ENCODE measurements at regions not wholly inside any gene's neighbourhood (a gene's known extent, or its start where the extent isn't known, plus 50 kb on each side); places are given as distances from the start of the nearest gene placed in this dataset.
A peak's percentile ranks its signal among the peaks of the same experiment; 100 is the strongest.
"Not testable (repeated sequence)": the region's sequence is repeated elsewhere in the genome, so short reads cannot be mapped to it uniquely, and the experiment has no call there.

- no peak overlapping the region for H3K9ac ChIP-seq (ENCODE audit: low read depth in 1 of 3, low read length in 3 of 3)
- H3K27ac ChIP-seq (ENCODE audit: low read depth, low read length) = no peak overlapping the region
- no peak overlapping the region for H3K4me3 ChIP-seq (ENCODE audit: low read length in 3 of 3)
- no peaks in the 10 kb centered on the region for H3K27me3 ChIP-seq (ENCODE audit: control insufficient read depth in 3 of 3, insufficient read depth in 3 of 3, low read length in 3 of 3)
- peaks cover 0 to 5% (median 1%) of the 10 kb centered on the region in 3 donors for H3K4me1 ChIP-seq (ENCODE audit: control insufficient read depth in 3 of 3, insufficient read depth in 3 of 3, low read length in 3 of 3)
- H3K9me3 ChIP-seq (ENCODE audit: control insufficient read depth in 3 of 3, low read length in 3 of 3) = peaks cover 2 to 8% (median 3%) of the 10 kb centered on the region in 3 donors
- H3K36me3 ChIP-seq (ENCODE audit: control insufficient read depth in 3 of 3, insufficient read depth in 3 of 3, low read length in 3 of 3) = no peaks in the 10 kb centered on the region
These were observed 532.2 kb upstream of the SGCD start for GRCh38 chr5:155794795-155795194.

DNA sequence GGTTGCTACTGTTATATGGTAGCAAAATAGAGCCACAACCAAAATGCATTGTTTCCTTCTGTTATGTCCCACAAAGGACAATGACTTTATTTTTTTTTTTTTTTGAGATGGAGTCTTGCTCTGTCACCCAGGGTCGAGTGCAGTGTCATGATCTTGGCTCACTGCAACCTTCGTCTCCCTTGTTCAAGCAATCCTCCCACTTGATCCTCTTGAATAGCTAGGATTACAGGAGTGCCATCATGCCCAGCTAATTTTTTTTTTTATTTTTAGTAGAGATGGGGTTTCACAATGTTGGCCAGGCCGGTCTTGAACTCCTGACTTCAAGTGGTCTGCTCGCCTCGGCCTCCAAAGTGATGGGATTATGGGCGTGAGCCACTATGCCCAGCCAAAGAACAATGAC, 527.7 kb upstream of the SGCD start:
- no peak overlapping the region for H3K27ac ChIP-seq (ENCODE audit: low read depth, low read length)
- no peaks in the 10 kb centered on the region for H3K36me3 ChIP-seq (ENCODE audit: control insufficient read depth in 3 of 3, insufficient read depth in 3 of 3, low read length in 3 of 3)
- peaks cover 0 to 5% (median 3%) of the 10 kb centered on the region in 3 donors for H3K9me3 ChIP-seq (ENCODE audit: control insufficient read depth in 3 of 3, low read length in 3 of 3)
- peaks cover under 1 to 13% (median 4%) of the 10 kb centered on the region in 3 donors for H3K4me1 ChIP-seq (ENCODE audit: control insufficient read depth in 3 of 3, insufficient read depth in 3 of 3, low read length in 3 of 3)
- no peak overlapping the region for H3K4me3 ChIP-seq (ENCODE audit: low read length in 3 of 3)
- H3K27me3 ChIP-seq (ENCODE audit: control insufficient read depth in 3 of 3, insufficient read depth in 3 of 3, low read length in 3 of 3) = no peaks in the 10 kb centered on the region
- H3K9ac ChIP-seq (ENCODE audit: low read depth in 1 of 3, low read length in 3 of 3) = no peak overlapping the region

- Histone ChIP-seq H3K27ac (ENCODE audit: low read depth, low read length) (peak overlapping the region; percentile 54), H3K4me3 (ENCODE audit: low read length in 3 of 3) (no peak overlapping the region), H3K36me3 (ENCODE audit: control insufficient read depth in 3 of 3, insufficient read depth in 3 of 3, low read length in 3 of 3) (no peaks in the 10 kb centered on the region), H3K27me3 (ENCODE audit: control insufficient read depth in 3 of 3, insufficient read depth in 3 of 3, low read length in 3 of 3) (no peaks in the 10 kb centered on the region), H3K4me1 (ENCODE audit: control insufficient read depth in 3 of 3, insufficient read depth in 3 of 3, low read length in 3 of 3) (peaks cover 6 to 8% (median 7%) of the 10 kb centered on the region in 3 donors), H3K9ac (ENCODE audit: low read depth in 1 of 3, low read length in 3 of 3) (peak overlapping the region in 1 of 3 donors; percentile 42), H3K9me3 (ENCODE audit: control insufficient read depth in 3 of 3, low read length in 3 of 3) (no peaks in the 10 kb centered on the region)
These were observed 518.9 kb upstream of the SGCD start for GRCh38 chr5:155807884-155808576.

- Histone ChIP-seq H3K4me1 (ENCODE audit: control insufficient read depth in 3 of 3, insufficient read depth in 3 of 3, low read length in 3 of 3) (no peaks in the 10 kb centered on the region), H3K9ac (ENCODE audit: low read depth in 1 of 3, low read length in 3 of 3) (no peak overlapping the region), H3K4me3 (ENCODE audit: low read length in 3 of 3) (no peak overlapping the region), H3K36me3 (ENCODE audit: control insufficient read depth in 3 of 3, insufficient read depth in 3 of 3, low read length in 3 of 3) (no peaks in the 10 kb centered on the region), H3K27ac (ENCODE audit: low read depth, low read length) (no peak overlapping the region), H3K9me3 (ENCODE audit: control insufficient read depth in 3 of 3, low read length in 3 of 3) (no peaks in the 10 kb centered on the region), H3K27me3 (ENCODE audit: control insufficient read depth in 3 of 3, insufficient read depth in 3 of 3, low read length in 3 of 3) (no peaks in the 10 kb centered on the region)
These were observed 511.7 kb upstream of the SGCD start for GRCh38 chr5:155815248-155815647.

DNA sequence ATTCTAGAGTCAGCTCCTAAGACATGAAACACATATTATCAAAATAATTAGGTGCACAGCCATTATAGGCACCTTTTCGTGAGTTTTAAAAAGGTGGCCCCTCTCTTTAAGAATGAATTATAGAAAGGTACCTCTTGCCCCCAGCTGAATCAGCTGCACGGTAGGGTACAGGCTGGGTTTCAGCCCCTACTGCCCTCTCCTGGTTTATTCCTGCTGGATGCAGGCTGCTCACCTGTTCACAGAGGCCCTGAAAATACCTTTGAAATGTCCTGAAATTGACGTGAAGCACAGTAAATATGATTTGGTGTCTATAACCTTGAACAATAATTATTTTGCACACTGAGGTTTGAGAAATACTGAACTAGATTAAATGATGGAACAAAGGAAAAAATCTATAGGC, 504.8 kb upstream of the SGCD start:
- Histone ChIP-seq H3K27me3 (ENCODE audit: control insufficient read depth in 3 of 3, insufficient read depth in 3 of 3, low read length in 3 of 3) (no peaks in the 10 kb centered on the region), H3K36me3 (ENCODE audit: control insufficient read depth in 3 of 3, insufficient read depth in 3 of 3, low read length in 3 of 3) (no peaks in the 10 kb centered on the region), H3K9ac (ENCODE audit: low read depth in 1 of 3, low read length in 3 of 3) (no peak overlapping the region), H3K27ac (ENCODE audit: low read depth, low read length) (no peak overlapping the region), H3K4me1 (ENCODE audit: control insufficient read depth in 3 of 3, insufficient read depth in 3 of 3, low read length in 3 of 3) (peaks cover 0 to 5% (median 3%) of the 10 kb centered on the region in 3 donors), H3K9me3 (ENCODE audit: control insufficient read depth in 3 of 3, low read length in 3 of 3) (no peaks in the 10 kb centered on the region), H3K4me3 (ENCODE audit: low read length in 3 of 3) (no peak overlapping the region)

DNA sequence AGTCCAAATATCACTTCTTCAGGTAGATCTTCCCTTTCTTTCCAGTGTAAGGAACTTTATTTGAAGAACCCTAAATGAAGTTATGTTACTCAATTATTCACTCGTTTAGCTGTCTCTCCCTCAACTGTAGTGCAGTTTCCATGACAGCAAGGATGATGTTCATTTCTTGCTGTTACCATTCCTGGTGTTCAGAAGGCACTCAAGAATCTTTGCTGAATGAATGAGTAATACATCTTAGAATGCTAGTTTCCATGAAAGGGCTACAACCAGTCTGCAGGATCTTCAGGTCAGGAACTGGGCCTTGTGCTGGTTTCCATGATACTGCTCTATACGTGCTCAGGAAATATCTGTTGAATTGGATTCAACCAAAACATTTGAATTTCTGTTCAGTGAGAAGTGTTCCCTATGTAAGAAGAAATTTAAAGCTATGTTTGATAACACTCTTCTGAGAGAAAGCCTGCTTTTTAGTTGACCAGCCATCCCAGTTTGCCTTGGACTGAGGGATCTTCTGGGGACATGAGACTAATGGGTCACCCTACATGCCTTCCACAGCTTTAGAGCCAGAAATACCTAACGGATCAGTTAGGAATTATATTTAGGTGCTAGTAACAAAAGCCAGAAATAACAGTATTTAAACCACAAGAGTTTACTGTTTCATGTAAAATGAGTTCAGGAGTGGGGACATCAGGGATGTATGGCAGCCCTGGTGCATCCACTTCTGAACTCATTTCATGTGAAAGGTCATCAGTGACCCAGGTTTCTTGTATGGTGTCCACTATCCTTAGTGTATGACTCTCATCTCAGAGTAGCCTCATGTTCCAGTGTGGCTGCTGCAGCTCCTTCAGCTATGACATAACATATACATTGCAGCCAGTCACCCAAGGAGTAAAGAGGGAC, 500.1 kb upstream of the SGCD start:
- Histone ChIP-seq H3K4me1 (ENCODE audit: control insufficient read depth in 3 of 3, insufficient read depth in 3 of 3, low read length in 3 of 3) (peaks cover 0 to 5% (median 5%) of the 10 kb centered on the region in 3 donors), H3K36me3 (ENCODE audit: control insufficient read depth in 3 of 3, insufficient read depth in 3 of 3, low read length in 3 of 3) (no peaks in the 10 kb centered on the region), H3K9ac (ENCODE audit: low read depth in 1 of 3, low read length in 3 of 3) (no peak overlapping the region), H3K9me3 (ENCODE audit: control insufficient read depth in 3 of 3, low read length in 3 of 3) (no peaks in the 10 kb centered on the region), H3K27ac (ENCODE audit: low read depth, low read length) (no peak overlapping the region), H3K27me3 (ENCODE audit: control insufficient read depth in 3 of 3, insufficient read depth in 3 of 3, low read length in 3 of 3) (no peaks in the 10 kb centered on the region), H3K4me3 (ENCODE audit: low read length in 3 of 3) (no peak overlapping the region)

GRCh38 chr5:155827508-155827815, 499.5 kb upstream of the SGCD start:
- not testable (repeated sequence) for H3K4me3 ChIP-seq (ENCODE audit: low read length in 3 of 3); H3K27ac ChIP-seq (ENCODE audit: low read depth, low read length); H3K9ac ChIP-seq (ENCODE audit: low read depth in 1 of 3, low read length in 3 of 3); H3K27me3 ChIP-seq (ENCODE audit: control insufficient read depth in 3 of 3, insufficient read depth in 3 of 3, low read length in 3 of 3); H3K9me3 ChIP-seq (ENCODE audit: control insufficient read depth in 3 of 3, low read length in 3 of 3); H3K36me3 ChIP-seq (ENCODE audit: control insufficient read depth in 3 of 3, insufficient read depth in 3 of 3, low read length in 3 of 3); H3K4me1 ChIP-seq (ENCODE audit: control insufficient read depth in 3 of 3, insufficient read depth in 3 of 3, low read length in 3 of 3)

GRCh38 chr5:155827949-155828348, 499.0 kb upstream of the SGCD start:
- Histone ChIP-seq H3K9ac (ENCODE audit: low read depth in 1 of 3, low read length in 3 of 3) (no peak overlapping the region), H3K9me3 (ENCODE audit: control insufficient read depth in 3 of 3, low read length in 3 of 3) (no peaks in the 10 kb centered on the region), H3K27me3 (ENCODE audit: control insufficient read depth in 3 of 3, insufficient read depth in 3 of 3, low read length in 3 of 3) (no peaks in the 10 kb centered on the region), H3K4me3 (ENCODE audit: low read length in 3 of 3) (no peak overlapping the region), H3K4me1 (ENCODE audit: control insufficient read depth in 3 of 3, insufficient read depth in 3 of 3, low read length in 3 of 3) (peaks cover 0 to 5% (median 5%) of the 10 kb centered on the region in 3 donors), H3K36me3 (ENCODE audit: control insufficient read depth in 3 of 3, insufficient read depth in 3 of 3, low read length in 3 of 3) (no peaks in the 10 kb centered on the region), H3K27ac (ENCODE audit: low read depth, low read length) (no peak overlapping the region)

GRCh38 chr5:155831491-155831890, 495.5 kb upstream of the SGCD start:
- Histone ChIP-seq H3K9me3 (ENCODE audit: control insufficient read depth in 3 of 3, low read length in 3 of 3) (no peaks in the 10 kb centered on the region), H3K36me3 (ENCODE audit: control insufficient read depth in 3 of 3, insufficient read depth in 3 of 3, low read length in 3 of 3) (no peaks in the 10 kb centered on the region), H3K9ac (ENCODE audit: low read depth in 1 of 3, low read length in 3 of 3) (no peak overlapping the region), H3K27ac (ENCODE audit: low read depth, low read length) (no peak overlapping the region), H3K27me3 (ENCODE audit: control insufficient read depth in 3 of 3, insufficient read depth in 3 of 3, low read length in 3 of 3) (no peaks in the 10 kb centered on the region), H3K4me3 (ENCODE audit: low read length in 3 of 3) (no peak overlapping the region), H3K4me1 (ENCODE audit: control insufficient read depth in 3 of 3, insufficient read depth in 3 of 3, low read length in 3 of 3) (peaks cover 0 to 5% (median 5%) of the 10 kb centered on the region in 3 donors)

GRCh38 chr5:155833287-155833686, 493.7 kb upstream of the SGCD start:
- Histone ChIP-seq H3K4me1 (ENCODE audit: control insufficient read depth in 3 of 3, insufficient read depth in 3 of 3, low read length in 3 of 3) (no peaks in the 10 kb centered on the region), H3K36me3 (ENCODE audit: control insufficient read depth in 3 of 3, insufficient read depth in 3 of 3, low read length in 3 of 3) (no peaks in the 10 kb centered on the region), H3K27ac (ENCODE audit: low read depth, low read length) (no peak overlapping the region), H3K4me3 (ENCODE audit: low read length in 3 of 3) (no peak overlapping the region), H3K9ac (ENCODE audit: low read depth in 1 of 3, low read length in 3 of 3) (no peak overlapping the region), H3K27me3 (ENCODE audit: control insufficient read depth in 3 of 3, insufficient read depth in 3 of 3, low read length in 3 of 3) (no peaks in the 10 kb centered on the region), H3K9me3 (ENCODE audit: control insufficient read depth in 3 of 3, low read length in 3 of 3) (no peaks in the 10 kb centered on the region)

Data from skeletal muscle tissue (tissue), 3 donors.